Mucosa of stomach (tissue), 1 donor: ENCODE measurements at regions not wholly inside any gene's neighbourhood (a gene's known extent, or its start where the extent isn't known, plus 50 kb on each side); places are given as distances from the start of the nearest gene placed in this dataset.

Experiments used
- H3K27me3 ChIP-seq: one replicate; pipeline ENCODE4 v1.7.0; 2013; ENCODE audit warnings: mild to moderate bottlenecking, low read length; ENCODE audit not compliant: control insufficient read depth, insufficient read depth
- H3K36me3 ChIP-seq: one replicate; pipeline ENCODE4 v1.7.0; 2013; ENCODE audit warnings: low read length; ENCODE audit not compliant: control insufficient read depth, insufficient read depth
- H3K4me1 ChIP-seq: one replicate; pipeline ENCODE4 v1.7.0; 2013; ENCODE audit warnings: mild to moderate bottlenecking, low read length; ENCODE audit not compliant: control insufficient read depth, insufficient read depth
- H3K4me3 ChIP-seq: one replicate; pipeline ENCODE4 v1.7.0; 2013; ENCODE audit warnings: low read length
- H3K9ac ChIP-seq: one replicate; pipeline ENCODE4 v1.7.0; 2013; ENCODE audit warnings: mild to moderate bottlenecking, low read length, moderate library complexity
- H3K9me3 ChIP-seq: one replicate; pipeline ENCODE4 v1.7.0; 2013; ENCODE audit warnings: mild to moderate bottlenecking, low read length, moderate library complexity; ENCODE audit not compliant: control insufficient read depth
- donor health status: Pancreatic carcinoma.

DNA sequence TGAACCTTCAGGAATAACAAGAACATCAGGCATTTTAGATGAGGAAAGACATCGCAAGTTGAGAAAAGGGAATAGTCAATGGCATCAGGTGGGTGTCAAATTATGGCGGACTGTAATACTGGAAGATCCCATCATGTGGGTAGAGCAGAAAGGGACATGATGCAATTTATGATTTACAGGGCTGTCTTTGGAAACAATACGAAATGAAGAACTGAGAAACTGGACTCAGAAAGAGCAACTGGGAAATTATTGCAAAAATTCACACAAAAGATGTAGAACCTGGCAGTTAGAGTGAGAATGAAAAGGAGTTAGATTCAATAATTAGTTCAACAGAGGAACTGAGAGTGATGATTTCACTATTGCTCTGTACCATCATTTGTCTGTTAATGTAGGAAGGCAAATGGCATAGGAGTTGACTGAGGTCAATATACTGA is 1635.0 kb upstream of the ACVR2A start:
- H3K9ac ChIP-seq = no peak overlapping the region
- no peaks in the 10 kb centered on the region for H3K27me3 ChIP-seq
- no peaks in the 10 kb centered on the region for H3K36me3 ChIP-seq
- no peak overlapping the region for H3K4me3 ChIP-seq
- H3K9me3 ChIP-seq = no peaks in the 10 kb centered on the region
- no peaks in the 10 kb centered on the region for H3K4me1 ChIP-seq

DNA sequence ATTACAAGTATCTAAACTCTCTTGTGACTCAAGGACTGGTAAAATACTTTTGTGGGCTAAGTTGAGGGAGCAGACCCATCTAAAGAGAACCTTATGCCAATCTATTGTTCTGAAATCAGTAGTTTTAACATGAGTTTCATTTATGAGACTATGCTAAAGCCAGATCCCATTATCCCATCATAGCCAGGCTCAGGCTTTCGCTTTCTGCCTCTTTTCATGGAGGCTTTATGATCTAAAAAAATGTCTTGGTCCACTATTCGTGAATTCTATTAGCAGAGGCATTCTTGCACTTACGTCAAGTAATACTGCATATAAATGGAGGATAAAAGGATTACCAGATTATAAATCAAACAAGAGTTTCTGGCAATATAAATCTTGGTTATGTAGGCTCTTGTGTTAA is 1636.9 kb upstream of the ACVR2A start:
- H3K9me3 ChIP-seq = no peaks in the 10 kb centered on the region
- no peak overlapping the region for H3K9ac ChIP-seq
- no peaks in the 10 kb centered on the region for H3K27me3 ChIP-seq
- H3K4me1 ChIP-seq = no peaks in the 10 kb centered on the region
- no peaks in the 10 kb centered on the region for H3K36me3 ChIP-seq
- no peak overlapping the region for H3K4me3 ChIP-seq

DNA sequence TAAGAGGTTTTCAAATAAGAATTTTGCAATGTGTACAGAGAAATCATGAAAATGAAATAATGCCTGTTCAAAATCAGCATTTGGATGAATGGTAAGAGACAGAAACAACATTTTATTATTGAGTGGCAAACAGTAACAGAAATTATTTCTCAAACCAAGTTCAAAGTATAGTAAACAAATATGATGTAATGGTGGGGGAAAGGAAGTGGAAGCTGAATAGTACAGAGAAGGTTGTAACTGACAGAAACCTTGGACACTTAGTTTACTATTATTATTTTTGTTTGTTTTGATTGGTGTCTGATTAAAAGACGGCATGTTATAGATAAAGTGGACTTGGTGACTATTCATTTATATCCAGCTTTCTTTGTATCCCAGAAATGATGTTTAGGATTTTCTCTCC is 1637.4 kb upstream of the ACVR2A start:
- Histone ChIP-seq H3K9ac (no peak overlapping the region), H3K9me3 (no peaks in the 10 kb centered on the region), H3K4me1 (no peaks in the 10 kb centered on the region), H3K27me3 (no peaks in the 10 kb centered on the region), H3K36me3 (no peaks in the 10 kb centered on the region), H3K4me3 (no peak overlapping the region)

GRCh38 chr2:146203064-146203624 is 1641.7 kb upstream of the ACVR2A start:
- H3K9me3 ChIP-seq = no peaks in the 10 kb centered on the region
- H3K36me3 ChIP-seq = no peaks in the 10 kb centered on the region
- no peak overlapping the region for H3K4me3 ChIP-seq
- H3K4me1 ChIP-seq = no peaks in the 10 kb centered on the region
- no peaks in the 10 kb centered on the region for H3K27me3 ChIP-seq
- H3K9ac ChIP-seq = no peak overlapping the region

- no peaks in the 10 kb centered on the region for H3K9me3 ChIP-seq
- H3K9ac ChIP-seq = no peak overlapping the region
- H3K27me3 ChIP-seq = no peaks in the 10 kb centered on the region
- no peaks in the 10 kb centered on the region for H3K36me3 ChIP-seq
- H3K4me3 ChIP-seq = no peak overlapping the region
- H3K4me1 ChIP-seq = no peaks in the 10 kb centered on the region
Measured at GRCh38 chr2:146193619-146194018, 1651.2 kb upstream of the ACVR2A start.

GRCh38 chr2:146189541-146189940 is 1655.3 kb upstream of the ACVR2A start:
- Histone ChIP-seq H3K4me1 (no peaks in the 10 kb centered on the region), H3K9me3 (no peaks in the 10 kb centered on the region), H3K36me3 (no peaks in the 10 kb centered on the region), H3K4me3 (no peak overlapping the region), H3K27me3 (no peaks in the 10 kb centered on the region), H3K9ac (no peak overlapping the region)

- H3K36me3 ChIP-seq = no peaks in the 10 kb centered on the region
- H3K27me3 ChIP-seq = no peaks in the 10 kb centered on the region
- no peak overlapping the region for H3K4me3 ChIP-seq
- H3K9me3 ChIP-seq = peaks cover 3% of the 10 kb centered on the region
- H3K4me1 ChIP-seq = no peaks in the 10 kb centered on the region
- H3K9ac ChIP-seq = no peak overlapping the region
Measured at GRCh38 chr2:146173934-146174333, 1654.0 kb upstream of the ZEB2 start.

DNA sequence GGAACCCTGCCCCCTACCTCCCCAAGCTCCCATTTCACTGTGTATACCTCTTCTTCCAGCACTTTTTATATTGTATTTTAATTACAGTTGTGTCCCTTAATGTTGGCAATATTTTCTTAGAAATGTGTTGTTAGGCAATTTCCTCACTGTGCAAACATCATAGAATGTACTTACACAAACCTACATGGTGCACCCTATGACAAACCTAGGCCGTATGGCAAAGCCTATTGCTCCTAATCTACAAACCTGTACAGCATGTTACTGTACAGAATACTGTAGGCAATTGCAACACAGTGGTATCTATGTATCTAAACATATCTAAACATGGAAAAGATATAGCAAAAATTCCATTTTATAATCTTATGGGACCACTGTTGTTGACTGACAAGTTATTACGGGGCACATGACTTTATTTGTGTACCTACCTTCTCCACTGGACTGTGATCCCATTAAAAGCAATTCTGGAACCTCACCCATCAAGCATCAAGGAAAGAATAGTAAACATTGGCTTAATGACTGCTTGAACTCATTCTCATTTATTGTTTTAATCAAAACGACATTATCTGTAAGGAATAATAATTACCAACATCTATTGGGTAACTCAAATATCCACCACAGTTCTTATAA is 1641.5 kb upstream of the ZEB2 start:
- Histone ChIP-seq H3K4me3 (no peak overlapping the region), H3K36me3 (no peaks in the 10 kb centered on the region), H3K9ac (no peak overlapping the region), H3K4me1 (no peaks in the 10 kb centered on the region), H3K27me3 (no peaks in the 10 kb centered on the region), H3K9me3 (no peaks in the 10 kb centered on the region)

DNA sequence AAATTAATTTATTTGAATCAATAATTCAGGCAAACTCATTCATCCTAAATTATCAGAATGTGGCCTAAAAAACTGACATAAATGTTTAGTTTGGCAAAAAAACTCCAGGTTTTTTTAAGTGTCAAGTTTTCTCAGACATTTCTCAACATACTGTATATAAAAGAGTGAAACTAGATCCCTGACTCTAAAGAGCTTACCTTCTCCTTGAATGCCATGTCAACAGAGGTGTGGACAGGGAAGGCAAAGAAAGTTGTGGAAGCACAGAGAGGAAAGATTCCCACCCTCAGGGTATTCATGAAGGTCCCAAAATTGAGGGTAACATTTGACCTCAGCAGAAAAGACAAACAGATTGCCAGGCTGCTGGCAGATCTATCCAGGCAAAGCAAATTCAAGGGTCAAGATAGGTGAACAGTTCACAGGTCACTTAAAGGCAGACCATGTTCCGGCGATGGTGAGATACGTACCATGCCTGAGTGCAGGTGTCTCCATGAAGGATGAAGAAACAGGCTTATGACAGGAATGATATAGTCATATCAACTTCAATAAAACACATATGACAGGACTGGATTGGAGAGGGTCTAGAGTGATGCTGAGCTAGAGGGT is 1638.3 kb upstream of the ZEB2 start:
- Histone ChIP-seq H3K9ac (no peak overlapping the region), H3K9me3 (no peaks in the 10 kb centered on the region), H3K27me3 (no peaks in the 10 kb centered on the region), H3K36me3 (no peaks in the 10 kb centered on the region), H3K4me3 (no peak overlapping the region), H3K4me1 (no peaks in the 10 kb centered on the region)

DNA sequence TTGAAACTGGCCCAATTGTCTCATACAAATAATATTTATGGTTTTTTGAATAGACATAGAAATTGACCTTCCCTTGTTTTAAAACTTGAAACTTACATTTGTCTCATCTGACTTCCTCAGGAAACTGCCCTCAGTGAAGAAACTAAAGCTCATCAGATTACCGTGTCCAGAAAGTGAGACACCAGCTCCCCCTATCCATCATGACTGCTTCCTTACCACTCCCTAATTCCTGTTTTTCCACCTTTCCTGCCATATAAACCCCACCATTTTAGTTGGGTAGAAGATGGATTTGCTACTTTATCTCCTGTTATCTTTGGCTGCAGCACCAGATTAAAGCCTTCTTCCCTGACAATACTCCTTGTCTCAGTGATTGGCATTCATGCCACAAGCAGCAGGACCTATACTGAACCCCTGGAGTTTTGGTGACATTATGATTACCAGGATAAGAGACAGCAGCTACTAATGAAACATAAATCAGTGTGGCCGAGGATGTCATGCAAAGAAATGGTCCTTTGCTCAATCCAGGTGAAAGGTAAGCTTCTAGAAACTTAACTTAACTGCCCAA is 1627.6 kb upstream of the ZEB2 start:
- no peak overlapping the region for H3K9ac ChIP-seq
- no peaks in the 10 kb centered on the region for H3K36me3 ChIP-seq
- no peaks in the 10 kb centered on the region for H3K27me3 ChIP-seq
- H3K9me3 ChIP-seq = no peaks in the 10 kb centered on the region
- H3K4me1 ChIP-seq = no peaks in the 10 kb centered on the region
- H3K4me3 ChIP-seq = no peak overlapping the region

DNA sequence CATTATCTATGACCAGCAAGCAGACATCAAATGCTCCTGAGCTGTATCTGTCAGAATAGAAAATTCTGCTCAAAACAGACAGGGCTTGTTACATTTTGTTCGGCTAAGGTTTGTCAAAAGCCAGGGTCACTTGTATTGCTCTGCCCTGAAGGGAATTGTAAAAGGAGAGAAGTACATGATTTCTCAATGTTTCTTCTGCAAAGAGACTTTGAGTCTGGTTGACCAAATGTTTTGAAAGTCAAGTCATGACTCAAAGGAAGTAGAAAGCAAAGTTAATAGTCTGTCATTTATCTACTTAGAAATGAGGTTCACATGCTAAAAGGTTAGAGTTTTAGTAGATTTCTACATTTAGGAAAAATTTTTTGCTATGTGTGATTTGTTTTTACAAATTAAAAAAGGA is 1624.1 kb upstream of the ZEB2 start:
- H3K4me3 ChIP-seq = no peak overlapping the region
- H3K9me3 ChIP-seq = no peaks in the 10 kb centered on the region
- no peaks in the 10 kb centered on the region for H3K4me1 ChIP-seq
- H3K36me3 ChIP-seq = no peaks in the 10 kb centered on the region
- H3K9ac ChIP-seq = no peak overlapping the region
- no peaks in the 10 kb centered on the region for H3K27me3 ChIP-seq

- Histone ChIP-seq H3K9ac (no peak overlapping the region), H3K27me3 (no peaks in the 10 kb centered on the region), H3K4me3 (no peak overlapping the region), H3K4me1 (no peaks in the 10 kb centered on the region), H3K9me3 (no peaks in the 10 kb centered on the region), H3K36me3 (no peaks in the 10 kb centered on the region)
Measured at GRCh38 chr2:146138820-146139219, 1618.9 kb upstream of the ZEB2 start.
